Lung (tissue), 11 donors: ENCODE measurements at regions not wholly inside any gene's neighbourhood (a gene's known extent, or its start where the extent isn't known, plus 50 kb on each side); places are given as distances from the start of the nearest gene placed in this dataset.

Experiments used
- ATAC-seq: fragments of 200-7000 bp; cut with Tn5 transposase; one replicate; pipeline ENCODE4 v1.9.1; 2020; ENCODE audit warnings: moderate number of reproducible peaks; ENCODE audit not compliant: insufficient read depth, low FRiP score
- DNase-seq, 3 donors: peaks; one replicate each; pipeline ENCODE4 v3.0.0-alpha.2; 2013 to 2017
- H3K27ac ChIP-seq, 2 donors: one replicate each; pipeline ENCODE4 v1.5.1; 2013; ENCODE audit warnings: mild to moderate bottlenecking in 2 of 2, moderate library complexity in 2 of 2, control low read depth in 1 of 2, inconsistent platforms in 1 of 2, low read depth in 1 of 2, low read length in 1 of 2
- H3K27me3 ChIP-seq, 3 donors: one replicate each; pipeline ENCODE4 v1.5.1; 2013; ENCODE audit warnings: low read length in 2 of 3; ENCODE audit not compliant: control insufficient read depth in 3 of 3, insufficient read depth in 3 of 3
- H3K36me3 ChIP-seq, 4 donors: one replicate each; pipeline ENCODE4 v1.5.1; 2013; ENCODE audit warnings: low read length in 4 of 4, mild to moderate bottlenecking in 1 of 4, moderate library complexity in 1 of 4; ENCODE audit not compliant: control insufficient read depth in 4 of 4, insufficient read depth in 4 of 4
- H3K4me1 ChIP-seq, 5 donors: one replicate each; pipeline ENCODE4 v1.5.1; 2013; ENCODE audit warnings: low read length in 5 of 5, mild to moderate bottlenecking in 2 of 5, moderate library complexity in 1 of 5; ENCODE audit not compliant: control insufficient read depth in 5 of 5, insufficient read depth in 5 of 5
- H3K4me3 ChIP-seq: one replicate; pipeline ENCODE4 v1.5.1; 2013; ENCODE audit warnings: mild to moderate bottlenecking, control low read depth, moderate library complexity
- H3K9ac ChIP-seq, 2 donors: one replicate each; pipeline ENCODE4 v1.5.1; 2013; ENCODE audit warnings: low read length in 2 of 2, control low read depth in 1 of 2; ENCODE audit not compliant: insufficient read depth in 1 of 2
- H3K9me3 ChIP-seq, 4 donors: one replicate each; pipeline ENCODE4 v1.5.1; 2013; ENCODE audit warnings: low read length in 3 of 4, mild to moderate bottlenecking in 1 of 4, moderate library complexity in 1 of 4; ENCODE audit not compliant: control insufficient read depth in 4 of 4, insufficient read depth in 3 of 4
- CTCF ChIP-seq: IDR thresholded peaks from 2 replicates; pipeline ENCODE4 v1.5.1; 2012; ENCODE audit warnings: mild to moderate bottlenecking; ENCODE audit errors: control extremely low read depth, extremely low read depth
- WGBS, 2 donors: extraction: QIAGEN DNeasy Blood & Tissue Kit; methylation state at CpG; one replicate each; pipeline ENCODE4 v1.1.7; 2013; 5-methylcytosine and 5-hydroxymethylcytosine counted together
- donor health status: control.
- donor health status: control.
- donor health status: Bipolar disorder and iron deficiency.
- donor health status: healthy.
- donor health status: DM: yes; HTN: yes; CAD: no.

DNA sequence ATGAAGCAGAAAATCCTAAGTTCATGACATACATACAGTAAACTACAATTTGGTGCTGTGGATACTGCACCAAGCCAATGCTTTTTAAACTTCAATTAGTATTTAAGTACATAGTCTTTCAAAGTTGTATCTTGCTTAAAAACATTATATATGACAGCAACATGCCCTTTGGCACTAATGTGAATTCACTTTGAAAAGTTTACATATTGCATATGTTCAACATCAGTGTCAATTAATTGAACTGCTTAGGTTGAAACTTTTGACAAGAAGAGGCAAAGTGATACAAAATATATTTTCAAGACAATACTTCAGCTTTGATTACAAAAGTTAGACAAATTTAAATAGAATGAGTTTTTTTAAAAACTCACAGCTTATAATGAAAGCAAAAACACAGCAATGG lies 119.4 kb upstream of the ROBO2 start:
- no peaks in the 10 kb centered on the region for H3K27me3 ChIP-seq
- DNase-seq = peak in 2 of 3 donors; percentile 85 to 93
- no peaks in the 10 kb centered on the region for H3K36me3 ChIP-seq
- no peak for TF ChIP-seq CTCF
- peaks cover 0 to 10% (median 0%) of the 10 kb centered on the region in 5 donors for H3K4me1 ChIP-seq
- ATAC-seq = no peak
- H3K4me3 ChIP-seq = no peak overlapping the region
- no peak overlapping the region for H3K9ac ChIP-seq
- H3K27ac ChIP-seq = no peak overlapping the region
- peaks cover 0 to 2% (median under 1%) of the 10 kb centered on the region in 4 donors for H3K9me3 ChIP-seq

DNA sequence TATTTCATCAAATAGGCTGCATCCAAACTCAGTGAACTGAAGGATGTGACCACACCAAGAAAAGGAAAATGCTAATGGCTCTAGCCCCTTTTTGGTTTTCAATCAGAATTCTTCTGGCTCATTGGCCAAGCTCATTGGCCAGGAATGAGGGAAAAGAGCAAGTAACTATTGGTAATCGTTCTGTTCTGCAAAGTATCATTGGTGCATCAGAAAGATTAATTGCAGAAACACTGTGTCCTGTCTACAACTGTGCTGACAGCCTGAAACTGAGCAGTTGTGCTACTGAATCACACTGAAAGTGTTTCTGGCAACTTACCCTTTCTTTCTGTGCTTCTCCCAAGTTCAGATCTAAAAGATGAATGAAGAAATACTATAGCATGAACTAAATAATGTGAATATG lies 116.4 kb upstream of the ROBO2 start:
- Histone ChIP-seq H3K9ac (no peak overlapping the region), H3K4me1 (peaks cover 0 to 15% (median 0%) of the 10 kb centered on the region in 5 donors), H3K4me3 (no peak overlapping the region), H3K9me3 (peaks cover 0 to 2% (median under 1%) of the 10 kb centered on the region in 4 donors), H3K36me3 (no peaks in the 10 kb centered on the region), H3K27ac (no peak overlapping the region), H3K27me3 (no peaks in the 10 kb centered on the region)
- 66 to 69% methylated on average over 1 of the region's 1 CpG for WGBS, 2 donors
- DNase-seq (no peak), ATAC-seq (no peak)
- no peak for TF ChIP-seq CTCF

DNA sequence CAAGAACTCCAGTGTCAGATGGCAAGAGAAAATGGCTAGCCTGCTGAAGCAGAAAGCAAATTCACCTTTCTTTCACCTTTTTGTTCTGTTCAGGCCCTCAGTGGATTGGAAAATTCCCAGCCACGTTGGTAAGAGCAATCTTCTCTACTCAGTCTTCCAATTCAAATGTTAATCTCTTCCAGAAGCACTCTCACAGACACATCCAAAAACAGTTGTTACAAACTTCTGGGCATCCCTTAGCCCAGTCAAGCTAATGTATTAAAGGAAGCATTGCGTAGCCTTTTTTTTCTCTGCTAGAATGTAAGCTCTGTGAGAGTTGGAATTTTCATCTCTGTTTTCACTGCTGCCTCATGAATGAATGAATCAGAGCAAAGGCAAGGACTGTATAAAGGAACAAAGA lies 109.2 kb upstream of the ROBO2 start:
- no peak for TF ChIP-seq CTCF
- Histone ChIP-seq H3K4me3 (no peak overlapping the region), H3K4me1 (peaks cover 0 to 4% (median 0%) of the 10 kb centered on the region in 5 donors), H3K9ac (no peak overlapping the region), H3K27ac (no peak overlapping the region), H3K27me3 (no peaks in the 10 kb centered on the region), H3K36me3 (no peaks in the 10 kb centered on the region), H3K9me3 (no peaks in the 10 kb centered on the region)
- DNase-seq (no peak), ATAC-seq (no peak)
- WGBS, 2 donors = 63 to 66% methylated on average over 2 of the region's 2 CpGs

DNA sequence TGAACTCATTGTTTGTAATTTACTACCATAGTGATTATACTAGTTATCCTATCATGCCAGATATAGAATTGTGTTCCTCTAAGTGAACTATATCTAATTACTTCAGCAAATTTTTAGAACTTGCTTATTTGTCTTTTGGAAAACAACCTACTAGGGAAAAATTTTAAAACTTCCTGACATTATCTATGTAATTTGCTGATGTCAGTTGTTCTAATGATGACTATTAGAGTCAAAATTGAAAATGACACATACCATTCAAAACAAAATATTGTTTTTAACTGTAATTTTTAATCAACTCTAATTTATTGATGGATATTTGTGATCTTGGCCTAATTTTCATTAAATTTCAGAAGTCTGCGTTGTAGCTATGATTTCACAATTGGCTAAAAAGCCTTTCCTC lies 106.7 kb upstream of the ROBO2 start:
- Histone ChIP-seq H3K27ac (no peak overlapping the region), H3K36me3 (no peaks in the 10 kb centered on the region), H3K9me3 (no peaks in the 10 kb centered on the region), H3K27me3 (no peaks in the 10 kb centered on the region), H3K4me1 (no peaks in the 10 kb centered on the region), H3K9ac (no peak overlapping the region), H3K4me3 (no peak overlapping the region)
- DNase-seq (no peak), ATAC-seq (no peak)
- WGBS, 2 donors = 49 to 55% methylated on average over 1 of the region's 1 CpG
- TF ChIP-seq CTCF = no peak
